NB4 (cell line): ENCODE measurements at regions not wholly inside any gene's neighbourhood (a gene's known extent, or its start where the extent isn't known, plus 50 kb on each side); places are given as distances from the start of the nearest gene placed in this dataset.

Source experiments
- DNase-seq: peaks from one replicate; pipeline ENCODE4 v3.0.0; 2010; ENCODE audit warnings: low read depth
- H3K4me3 ChIP-seq: one replicate; pipeline ENCODE4 v1.5.1; 2011; ENCODE audit warnings: mild to moderate bottlenecking, low read depth, low read length, moderate library complexity
- CTCF ChIP-seq: IDR thresholded peaks from one replicate; pipeline ENCODE4 v1.5.1; 2012; ENCODE audit warnings: low read depth, low read length
- MAX ChIP-seq: IDR thresholded peaks from 2 replicates; pipeline ENCODE4 v1.6.1; 2011; ENCODE audit warnings: low read depth, low read length
- MYC ChIP-seq: IDR thresholded peaks from 2 replicates; pipeline ENCODE4 v1.6.1; 2011; ENCODE audit warnings: low read depth, low read length
- POLR2A ChIP-seq: IDR thresholded peaks from 2 replicates; pipeline ENCODE4 v1.6.1; 2011; ENCODE audit warnings: mild to moderate bottlenecking; ENCODE audit not compliant: insufficient read length; ENCODE audit errors: extremely low read depth

GRCh38 chr5:117302473-117302872 lies 727.9 kb upstream of the SEMA6A start:
- DNase-seq, result no peak
- no peak for TF ChIP-seq POLR2A
- TF ChIP-seq MYC, result no peak
- no peak for TF ChIP-seq CTCF
- TF ChIP-seq MAX, result no peak
- no peak overlapping the region for H3K4me3 ChIP-seq

GRCh38 chr5:117299936-117300328 lies 725.3 kb upstream of the SEMA6A start:
- no peak overlapping the region for H3K4me3 ChIP-seq
- DNase-seq, result no peak
- no peak for TF ChIP-seq MAX
- no peak for TF ChIP-seq MYC
- TF ChIP-seq CTCF, result no peak
- no peak for TF ChIP-seq POLR2A

- H3K4me3 ChIP-seq, result no peak overlapping the region
- DNase-seq, result no peak
- TF ChIP-seq MAX, result no peak
- TF ChIP-seq CTCF, result no peak
- no peak for TF ChIP-seq POLR2A
- no peak for TF ChIP-seq MYC
These were observed 724.8 kb upstream of the SEMA6A start for GRCh38 chr5:117299224-117299935.

GRCh38 chr5:117296872-117297271 lies 722.2 kb upstream of the SEMA6A start:
- DNase-seq, result no peak
- TF ChIP-seq MYC (no peak), POLR2A (no peak), CTCF (no peak), MAX (no peak)
- no peak overlapping the region for H3K4me3 ChIP-seq

- H3K4me3 ChIP-seq, result no peak overlapping the region
- DNase-seq, result no peak
- no peak for TF ChIP-seq POLR2A
- no peak for TF ChIP-seq CTCF
- TF ChIP-seq MYC, result no peak
- no peak for TF ChIP-seq MAX
These were observed 721.3 kb upstream of the SEMA6A start for GRCh38 chr5:117295941-117296340.
